Jurkat, Clone E6-1 (cell line): ENCODE measurements at regions not wholly inside any gene's neighbourhood (a gene's known extent, or its start where the extent isn't known, plus 50 kb on each side); places are given as distances from the start of the nearest gene placed in this dataset.

Experiments
- DNase-seq: peaks from one replicate; pipeline ENCODE4 v3.0.0-alpha.2; 2011; ENCODE audit warnings: low read depth, low spot score
- H3K4me3 ChIP-seq: 2 replicates; pipeline ENCODE4 v1.5.1; 2011; ENCODE audit warnings: mild to moderate bottlenecking, low read length, control low read depth, moderate library complexity

DNA sequence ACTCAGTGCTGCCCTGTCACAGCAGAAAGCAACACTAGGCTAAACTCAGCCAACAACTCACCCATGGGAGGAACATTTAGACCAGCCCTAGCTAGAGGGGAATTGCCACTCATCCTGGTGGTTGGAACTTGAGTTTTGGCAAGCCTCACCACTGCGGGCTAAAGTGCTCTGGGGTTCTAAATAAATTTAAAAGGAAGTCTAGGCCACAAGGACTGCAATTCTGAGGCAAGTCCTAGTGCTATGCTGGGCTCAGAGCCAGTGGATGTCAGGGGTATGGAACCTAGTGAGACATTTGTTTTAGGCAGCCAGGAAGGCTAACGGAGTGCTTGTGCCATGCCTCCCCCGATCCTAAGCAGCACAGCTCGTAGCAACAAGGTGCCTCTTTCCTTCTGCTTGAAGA lies 78.0 kb downstream of the RGS13 start:
- H3K4me3 ChIP-seq: no peak overlapping the region
- no peak for DNase-seq

DNA sequence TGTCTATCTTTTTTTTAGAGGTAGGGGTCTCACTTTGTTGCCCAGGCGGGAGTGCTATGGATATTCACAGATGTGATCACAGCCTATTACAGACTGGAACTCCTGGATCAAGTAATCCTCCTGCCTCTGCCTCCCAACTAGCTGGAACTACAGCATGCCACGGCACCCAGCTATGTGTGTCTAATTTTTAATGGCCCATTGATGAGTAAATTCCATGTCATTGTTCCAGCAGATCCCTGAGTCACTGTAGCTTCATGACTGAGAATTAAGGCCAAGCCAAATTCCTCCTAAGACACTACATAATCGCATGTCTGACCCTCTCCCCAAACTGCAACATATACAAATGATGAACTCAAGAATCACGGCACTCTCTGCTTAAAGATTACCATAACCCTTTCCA lies 84.2 kb upstream of the RGS2 start:
- no peak overlapping the region for H3K4me3 ChIP-seq
- no peak for DNase-seq

DNA sequence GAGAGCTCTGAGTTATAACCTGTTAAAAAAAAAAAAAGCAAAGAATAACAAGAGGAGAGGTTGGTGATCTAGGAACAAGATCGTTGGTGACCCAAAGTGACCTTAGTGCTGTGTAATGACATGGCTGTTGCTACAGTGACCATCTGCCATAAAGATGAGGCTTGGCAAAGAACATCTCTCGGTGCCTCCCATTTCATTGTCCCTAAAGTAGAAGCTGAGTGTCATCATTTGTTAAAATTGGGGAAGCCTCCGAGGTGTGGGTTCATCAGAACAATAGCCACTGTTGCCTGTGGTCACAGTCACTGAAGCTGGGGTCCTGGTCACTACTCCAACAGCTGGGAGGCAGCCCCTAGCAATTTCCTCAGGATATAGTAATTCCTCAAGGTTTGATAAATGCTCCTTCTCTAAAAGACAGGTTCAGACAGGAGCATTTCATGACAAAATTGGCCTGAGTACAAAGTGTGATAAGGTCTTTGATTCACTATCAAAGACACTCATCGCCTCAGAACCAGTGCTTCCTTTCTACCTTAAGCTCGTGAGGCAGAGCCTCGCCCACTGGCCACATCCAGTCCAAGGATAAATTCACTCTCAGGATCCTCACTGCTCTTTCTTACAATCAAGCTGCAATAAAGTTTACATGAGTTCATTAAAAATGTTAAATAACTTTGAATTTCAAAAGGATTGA lies 81.9 kb upstream of the RGS2 start:
- no peak for DNase-seq

DNA sequence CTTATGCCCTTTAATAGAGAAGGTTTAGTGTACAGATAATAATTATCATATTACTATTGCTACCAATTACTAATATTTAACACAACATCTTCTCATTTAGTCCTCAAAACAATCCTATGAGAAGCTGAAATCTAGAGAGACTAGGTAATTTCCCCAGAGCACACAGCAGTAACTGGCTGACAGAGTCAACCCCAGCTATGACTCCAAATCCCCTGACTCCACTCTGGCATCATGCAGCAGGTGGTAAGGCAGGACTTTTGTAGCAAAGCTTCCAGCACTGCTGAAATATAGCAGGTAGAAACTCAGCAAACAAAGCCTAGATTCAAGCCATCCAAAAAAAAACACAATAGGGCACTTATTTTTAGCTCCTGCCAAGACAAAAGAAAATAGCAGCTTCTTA lies 79.3 kb upstream of the RGS2 start:
- no peak for DNase-seq
- no peak overlapping the region for H3K4me3 ChIP-seq

More for the DNA sequence above, 81.9 kb upstream of the RGS2 start:
- H3K4me3 ChIP-seq: no peak overlapping the region

DNA sequence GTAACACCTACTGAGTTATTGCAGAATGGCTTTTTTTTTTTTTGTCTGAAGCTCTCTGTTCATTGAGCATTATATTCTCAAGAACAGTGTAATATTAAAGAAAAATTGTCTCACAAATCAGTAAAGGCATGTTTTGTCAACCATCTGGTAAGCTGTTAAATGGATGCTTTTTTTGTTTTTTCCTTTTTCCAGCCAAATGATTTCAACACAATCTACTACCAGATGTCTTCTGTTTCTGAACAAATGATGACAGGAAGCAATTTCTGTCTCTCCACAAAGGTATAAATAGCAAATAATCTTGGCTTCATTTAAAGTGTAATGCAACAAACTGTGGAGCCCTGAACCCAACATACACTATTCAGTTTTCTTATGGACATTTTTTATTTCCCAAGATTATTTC lies 78.6 kb upstream of the RGS2 start:
- DNase-seq: no peak
- no peak overlapping the region for H3K4me3 ChIP-seq

DNA sequence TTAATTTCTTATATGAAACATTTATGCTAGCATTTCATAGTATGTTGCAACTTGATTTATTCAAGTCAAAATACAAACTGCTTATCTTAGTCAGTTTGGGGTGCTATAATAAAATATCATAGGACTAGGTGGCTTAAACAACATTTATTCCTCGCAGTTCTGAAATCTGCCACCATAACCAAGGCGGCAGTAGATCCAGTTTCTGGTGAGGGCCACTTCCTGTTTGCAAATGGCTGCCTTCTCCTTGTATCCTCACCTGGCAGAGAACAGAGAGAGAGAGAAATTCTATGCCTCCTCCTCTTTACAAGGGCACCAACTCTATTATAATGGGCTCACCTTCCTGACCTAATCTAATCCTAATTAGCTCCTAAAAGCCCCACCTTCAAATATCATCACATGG lies 76.1 kb upstream of the RGS2 start:
- H3K4me3 ChIP-seq: no peak overlapping the region
- DNase-seq: peak; percentile 27

DNA sequence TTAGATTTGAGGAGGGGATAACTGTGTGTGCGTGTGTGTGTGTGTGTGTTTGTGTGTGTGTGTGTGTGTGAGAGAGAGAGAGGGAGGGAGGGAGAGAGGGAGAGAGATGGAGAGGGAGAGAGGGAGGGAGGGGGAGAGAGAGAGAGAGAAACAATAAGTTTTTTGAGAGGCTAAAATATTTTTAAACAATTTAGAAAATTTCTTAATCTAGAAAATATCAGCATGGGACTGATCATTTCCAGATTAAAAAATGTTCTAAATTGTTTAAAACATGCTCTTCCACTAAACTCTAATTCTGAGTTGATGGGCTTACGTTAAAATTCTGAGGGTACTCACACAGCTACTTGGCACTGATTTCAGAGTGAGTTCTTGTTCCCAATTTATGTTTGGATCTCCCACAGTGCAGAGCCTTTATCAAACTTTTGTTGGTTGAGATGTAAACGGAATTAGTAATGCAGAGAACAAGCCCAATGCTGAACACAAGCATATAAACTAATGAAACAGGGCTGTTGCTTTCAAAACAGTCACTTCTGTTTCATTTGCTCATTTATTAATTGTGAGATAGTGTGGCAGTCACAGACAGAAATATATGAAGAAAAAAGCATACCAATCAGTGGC lies 73.4 kb upstream of the RGS2 start:
- no peak overlapping the region for H3K4me3 ChIP-seq
- DNase-seq: no peak

DNA sequence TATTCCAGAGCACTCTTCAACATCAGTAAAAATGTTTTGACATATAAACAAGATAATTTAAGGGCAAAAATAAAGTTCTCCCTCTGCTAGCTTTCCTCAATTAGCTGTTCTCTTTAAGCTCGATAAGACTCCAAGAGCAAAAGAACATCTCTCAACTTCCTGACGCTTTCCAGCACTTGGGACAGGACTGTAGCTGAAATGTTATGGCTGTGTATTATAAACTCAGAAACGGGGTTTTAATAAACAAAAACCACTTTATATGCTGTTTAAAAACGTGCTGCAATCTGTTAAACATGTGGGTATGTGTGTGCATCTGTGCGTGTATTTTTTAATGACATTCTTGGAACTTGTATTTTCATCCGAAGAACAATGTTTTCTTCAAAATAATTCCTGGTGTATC lies 71.5 kb upstream of the RGS2 start:
- H3K4me3 ChIP-seq: no peak overlapping the region
- no peak for DNase-seq

DNA sequence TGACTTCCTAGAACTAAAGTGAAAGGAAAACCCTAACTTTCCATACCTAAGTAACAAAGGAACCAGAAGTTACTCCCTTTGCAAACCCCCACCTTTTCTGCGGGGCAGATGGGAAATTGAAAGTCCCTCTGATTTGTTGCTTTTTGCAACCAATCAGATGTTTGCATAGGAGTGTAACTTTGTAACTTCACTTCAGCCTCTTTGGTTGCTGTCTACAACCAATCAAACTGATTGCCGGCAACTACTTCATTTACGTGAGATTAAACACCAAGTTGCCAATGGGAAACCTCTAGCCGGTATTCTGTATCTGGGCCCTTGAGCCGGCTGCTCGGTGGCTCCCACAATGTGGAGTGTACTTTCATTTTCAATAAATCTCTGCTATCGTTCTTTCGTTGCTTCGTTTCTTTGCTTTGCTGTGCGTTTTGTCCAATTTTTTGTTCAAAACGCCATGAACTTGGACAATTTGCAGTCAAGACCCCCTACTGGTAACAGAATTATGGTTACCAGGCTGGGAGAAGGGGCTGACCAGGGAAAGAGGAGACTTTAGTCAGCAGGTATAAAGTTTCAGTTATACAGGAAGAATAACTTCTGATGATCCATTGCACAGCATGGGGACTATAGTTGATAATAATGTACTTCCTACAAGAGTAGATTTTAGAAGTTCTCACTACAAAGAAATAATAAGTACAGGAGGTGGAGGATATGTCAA lies 69.2 kb upstream of the RGS2 start:
- no peak for DNase-seq
- H3K4me3 ChIP-seq: no peak overlapping the region

DNA sequence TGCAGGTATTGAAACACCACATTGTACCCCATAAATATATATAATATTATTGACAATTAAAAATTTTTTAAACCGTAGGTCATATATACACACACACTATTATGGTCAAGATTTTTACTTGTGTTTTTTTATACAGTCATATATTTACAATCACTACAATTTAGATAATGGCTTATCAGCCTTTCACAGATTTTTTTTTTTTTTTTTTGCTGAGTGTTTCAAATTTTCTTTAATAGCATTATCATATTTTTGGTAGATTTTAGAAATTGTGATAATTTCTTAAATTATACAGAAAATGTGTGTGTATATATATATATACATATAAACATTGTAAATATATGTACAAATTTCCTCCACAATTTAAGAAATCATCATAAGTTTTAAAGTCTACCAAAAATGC lies 68.6 kb upstream of the RGS2 start:
- no peak for DNase-seq
- H3K4me3 ChIP-seq: no peak overlapping the region

DNA sequence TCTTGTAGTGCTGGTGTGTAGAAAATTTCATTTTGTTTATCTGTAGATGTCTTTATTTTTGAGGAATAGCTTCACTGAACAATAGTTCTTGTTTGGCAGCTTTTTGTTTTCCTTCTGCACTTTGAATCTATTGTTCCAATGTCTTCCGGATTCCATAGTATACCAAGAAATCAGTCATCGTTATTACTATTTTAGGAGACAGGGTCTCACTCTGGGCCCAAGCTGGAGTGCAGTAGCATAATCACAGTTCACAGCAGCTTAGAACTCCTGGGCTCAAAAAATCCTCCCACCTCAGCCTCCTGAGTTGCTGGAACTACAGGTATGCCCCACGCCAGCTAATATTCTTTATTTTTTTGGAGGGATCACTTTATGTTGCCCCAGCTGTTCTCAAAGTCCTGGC lies 67.7 kb upstream of the RGS2 start:
- DNase-seq: no peak
- H3K4me3 ChIP-seq: no peak overlapping the region

DNA sequence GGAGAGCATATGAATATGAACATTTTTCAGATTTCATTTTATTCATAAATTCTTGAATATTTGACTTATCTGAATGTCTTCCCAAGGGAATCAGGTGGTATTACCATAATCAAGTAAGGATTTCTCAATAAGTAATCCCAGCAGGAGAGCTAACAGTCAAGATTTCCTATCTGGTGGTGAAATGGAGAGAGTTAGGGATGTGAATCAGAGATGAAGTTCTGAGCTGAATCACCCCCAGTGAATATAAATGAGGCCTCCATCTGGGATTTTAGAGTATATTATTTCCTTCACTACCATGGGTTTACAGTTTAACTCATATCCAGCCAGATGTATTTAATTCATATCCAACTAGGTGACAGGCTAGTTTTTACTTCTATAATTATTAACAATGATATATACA lies 61.5 kb upstream of the RGS2 start:
- H3K4me3 ChIP-seq: no peak overlapping the region
- no peak for DNase-seq

DNA sequence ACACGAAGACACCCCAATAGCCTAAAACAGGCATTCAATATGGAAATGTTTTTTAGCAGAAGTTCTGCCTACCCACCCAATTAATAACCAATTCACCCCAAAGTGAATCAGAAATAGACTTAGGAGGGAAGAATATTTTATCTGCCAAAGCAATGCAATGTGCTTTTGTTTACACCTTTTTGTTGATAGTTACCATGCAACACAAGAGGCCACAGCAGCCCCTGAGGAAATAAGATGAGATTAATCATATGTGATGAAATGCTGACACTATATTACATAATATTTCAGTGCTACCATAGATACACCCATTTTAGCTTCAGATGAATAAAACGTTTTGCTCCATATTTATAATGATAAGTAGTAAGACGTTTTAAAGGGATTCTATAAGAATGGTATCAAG lies 60.9 kb upstream of the RGS2 start:
- DNase-seq: no peak
- no peak overlapping the region for H3K4me3 ChIP-seq

DNA sequence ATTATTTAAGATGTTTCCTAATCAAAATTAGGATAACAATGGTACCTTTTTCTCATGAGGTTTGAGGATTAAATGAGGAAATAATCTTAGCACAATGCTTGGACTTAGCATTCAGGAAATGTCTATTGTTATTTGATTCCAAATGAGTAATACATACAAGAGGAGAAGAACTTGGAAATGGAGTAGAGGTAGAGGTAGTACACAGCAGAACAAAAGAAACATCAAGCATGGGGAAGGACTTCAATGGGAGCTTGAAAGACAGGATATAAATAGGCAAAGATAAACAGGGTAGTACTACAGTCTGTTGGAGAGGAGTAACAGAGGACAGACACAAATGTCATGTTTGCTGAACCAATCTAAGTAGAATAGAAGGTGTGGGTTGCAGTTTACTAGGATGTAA lies 59.5 kb upstream of the RGS2 start:
- H3K4me3 ChIP-seq: no peak overlapping the region
- no peak for DNase-seq

DNA sequence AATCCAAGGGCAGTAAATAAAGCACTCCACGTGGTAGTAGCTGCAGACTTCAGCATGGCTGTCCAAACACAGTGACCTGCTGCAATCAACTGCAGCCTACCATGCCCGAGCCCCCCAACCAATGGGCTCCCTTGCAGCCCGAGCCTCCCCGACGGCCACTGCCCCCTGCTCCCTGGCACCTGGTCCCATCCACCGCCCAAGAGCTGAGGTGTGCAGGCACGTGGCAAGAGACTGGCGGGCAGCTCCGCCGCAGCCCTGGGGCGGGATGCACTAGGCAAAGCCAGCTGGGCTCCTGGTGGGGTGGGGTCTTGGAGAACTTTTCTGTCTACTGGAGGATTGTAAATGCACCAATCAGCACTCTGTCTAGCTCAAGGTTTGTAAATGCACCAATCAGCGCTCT lies 57.6 kb upstream of the RGS2 start:
- no peak for DNase-seq
- H3K4me3 ChIP-seq: no peak overlapping the region

DNA sequence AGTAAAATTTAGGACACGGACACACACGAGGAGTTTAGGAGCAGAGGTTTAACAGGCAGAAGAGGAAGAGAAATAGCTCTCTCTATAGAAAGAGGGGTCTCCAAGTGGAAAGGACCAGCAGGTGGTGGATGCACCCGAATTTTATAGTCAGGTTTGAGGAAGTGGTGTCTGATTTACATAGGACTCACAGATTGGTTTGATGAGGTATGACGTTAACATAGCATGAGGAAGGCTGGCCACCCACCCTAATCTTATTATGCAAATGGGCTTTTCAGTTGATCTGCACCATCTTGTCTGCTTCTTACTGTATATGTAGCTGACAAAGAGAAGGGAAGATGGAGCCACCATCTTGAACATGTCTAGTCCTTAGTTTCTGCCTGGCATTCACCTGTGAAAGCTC lies 52.5 kb upstream of the RGS2 start:
- DNase-seq: peak; percentile 9
- H3K4me3 ChIP-seq: no peak overlapping the region

DNA sequence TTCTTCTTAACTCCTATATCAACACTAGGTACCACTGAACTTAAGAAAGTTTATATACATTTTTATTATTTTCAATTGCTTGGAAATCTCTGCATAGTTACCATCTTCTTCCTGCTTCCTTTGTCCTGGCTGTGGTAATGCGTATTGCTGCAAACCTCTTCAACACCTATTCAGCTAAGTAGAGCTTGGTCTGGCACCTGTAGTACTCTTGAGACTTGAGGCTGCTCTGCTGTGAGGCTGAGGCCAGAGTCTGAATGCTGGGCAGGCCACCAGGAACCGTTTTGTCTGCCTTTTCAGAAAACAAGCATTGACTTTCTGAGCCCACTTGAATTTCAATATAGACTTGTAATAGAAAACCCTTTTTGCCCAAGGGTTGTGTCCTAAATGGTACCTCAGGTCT lies 52.0 kb upstream of the RGS2 start:
- no peak overlapping the region for H3K4me3 ChIP-seq
- DNase-seq: no peak

DNA sequence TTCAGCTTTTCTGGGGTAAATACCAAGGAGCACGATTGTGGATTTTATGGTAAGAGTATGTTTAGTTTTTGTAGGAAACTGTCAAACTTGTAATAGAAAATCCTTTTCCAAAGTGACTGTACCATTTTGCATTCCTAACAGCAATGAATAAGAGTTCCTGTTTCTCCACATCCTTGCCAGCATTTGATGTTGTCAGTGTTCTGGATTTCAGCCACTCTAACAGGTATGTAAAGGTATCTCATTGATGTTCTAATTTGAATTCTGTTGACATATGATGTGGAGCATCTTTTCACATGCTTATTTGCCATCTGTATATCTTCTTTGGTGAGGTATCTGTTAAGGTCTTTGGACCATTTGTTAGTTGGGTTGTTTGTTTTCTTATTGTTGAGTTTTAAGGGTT lies 50.3 kb upstream of the RGS2 start:
- no peak for DNase-seq

More for the DNA sequence above, 50.3 kb upstream of the RGS2 start:
- no peak overlapping the region for H3K4me3 ChIP-seq
